ENCODE measurements at regions not wholly inside any gene's neighbourhood (a gene's known extent, or its start where the extent isn't known, plus 50 kb on each side); places are given as distances from the start of the nearest gene placed in this dataset.

DNA sequence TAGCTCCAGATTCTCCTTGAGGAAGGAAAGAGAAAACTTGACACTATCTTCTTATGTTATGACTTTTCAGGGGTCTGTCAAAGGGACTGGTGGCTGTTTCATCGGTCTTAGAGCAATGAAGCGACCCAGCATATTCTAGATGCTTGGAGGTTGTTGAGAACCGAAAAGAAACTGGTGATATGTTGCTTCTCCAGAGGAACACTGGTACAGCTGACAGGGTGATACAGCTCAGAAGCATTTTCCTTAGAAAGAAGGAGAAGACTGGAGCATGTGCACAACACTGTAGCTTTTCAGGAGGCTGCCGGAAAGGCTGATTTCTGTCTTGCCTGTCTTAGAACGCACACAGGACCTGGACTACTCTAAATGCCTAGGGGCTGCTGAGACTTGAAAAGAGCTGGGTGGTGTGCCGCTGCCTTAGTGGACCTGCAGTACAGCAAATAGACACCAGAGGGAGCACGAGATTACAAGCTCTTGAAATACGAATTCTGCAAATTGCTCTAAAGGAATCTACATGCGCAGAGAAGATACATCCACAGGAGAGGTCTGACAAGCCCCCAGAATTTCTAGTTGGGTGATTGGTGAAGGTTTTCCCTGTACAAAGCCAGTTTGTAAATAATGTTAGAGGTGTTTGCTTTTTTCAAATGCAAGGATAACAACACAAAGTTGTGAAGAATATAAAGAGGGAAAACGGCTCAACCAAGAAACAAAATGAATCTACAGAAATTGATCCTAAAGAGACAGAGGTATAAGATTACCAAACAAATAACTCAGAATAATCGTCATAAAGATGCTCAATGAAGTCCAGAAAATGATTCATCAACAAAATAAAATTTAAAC is 223.1 kb upstream of the DMD start:
- TF ChIP-seq POLR2AphosphoS5 (IDR thresholded peaks at IDR 0.05; ENCODE audit: low read depth, low read length), result no peak
- TF ChIP-seq, protein P1, sequence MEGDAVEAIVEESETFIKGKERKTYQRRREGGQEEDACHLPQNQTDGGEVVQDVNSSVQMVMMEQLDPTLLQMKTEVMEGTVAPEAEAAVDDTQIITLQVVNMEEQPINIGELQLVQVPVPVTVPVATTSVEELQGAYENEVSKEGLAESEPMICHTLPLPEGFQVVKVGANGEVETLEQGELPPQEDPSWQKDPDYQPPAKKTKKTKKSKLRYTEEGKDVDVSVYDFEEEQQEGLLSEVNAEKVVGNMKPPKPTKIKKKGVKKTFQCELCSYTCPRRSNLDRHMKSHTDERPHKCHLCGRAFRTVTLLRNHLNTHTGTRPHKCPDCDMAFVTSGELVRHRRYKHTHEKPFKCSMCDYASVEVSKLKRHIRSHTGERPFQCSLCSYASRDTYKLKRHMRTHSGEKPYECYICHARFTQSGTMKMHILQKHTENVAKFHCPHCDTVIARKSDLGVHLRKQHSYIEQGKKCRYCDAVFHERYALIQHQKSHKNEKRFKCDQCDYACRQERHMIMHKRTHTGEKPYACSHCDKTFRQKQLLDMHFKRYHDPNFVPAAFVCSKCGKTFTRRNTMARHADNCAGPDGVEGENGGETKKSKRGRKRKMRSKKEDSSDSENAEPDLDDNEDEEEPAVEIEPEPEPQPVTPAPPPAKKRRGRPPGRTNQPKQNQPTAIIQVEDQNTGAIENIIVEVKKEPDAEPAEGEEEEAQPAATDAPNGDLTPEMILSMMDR (IDR thresholded peaks at IDR 0.05), result peak; percentile 80
- no peak for TF ChIP-seq MEF2A (IDR thresholded peaks at IDR 0.05; ENCODE audit: borderline replicate concordance, low read depth)
- TF ChIP-seq, protein P2, sequence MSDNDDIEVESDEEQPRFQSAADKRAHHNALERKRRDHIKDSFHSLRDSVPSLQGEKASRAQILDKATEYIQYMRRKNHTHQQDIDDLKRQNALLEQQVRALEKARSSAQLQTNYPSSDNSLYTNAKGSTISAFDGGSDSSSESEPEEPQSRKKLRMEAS (IDR thresholded peaks at IDR 0.05; ENCODE audit: low read depth), result no peak
- TF ChIP-seq EP300 (IDR thresholded peaks at IDR 0.05; ENCODE audit: borderline replicate concordance in 1 of 2, low read depth in 1 of 2, low read length in 1 of 2), result no peak
- TF ChIP-seq, protein P3, sequence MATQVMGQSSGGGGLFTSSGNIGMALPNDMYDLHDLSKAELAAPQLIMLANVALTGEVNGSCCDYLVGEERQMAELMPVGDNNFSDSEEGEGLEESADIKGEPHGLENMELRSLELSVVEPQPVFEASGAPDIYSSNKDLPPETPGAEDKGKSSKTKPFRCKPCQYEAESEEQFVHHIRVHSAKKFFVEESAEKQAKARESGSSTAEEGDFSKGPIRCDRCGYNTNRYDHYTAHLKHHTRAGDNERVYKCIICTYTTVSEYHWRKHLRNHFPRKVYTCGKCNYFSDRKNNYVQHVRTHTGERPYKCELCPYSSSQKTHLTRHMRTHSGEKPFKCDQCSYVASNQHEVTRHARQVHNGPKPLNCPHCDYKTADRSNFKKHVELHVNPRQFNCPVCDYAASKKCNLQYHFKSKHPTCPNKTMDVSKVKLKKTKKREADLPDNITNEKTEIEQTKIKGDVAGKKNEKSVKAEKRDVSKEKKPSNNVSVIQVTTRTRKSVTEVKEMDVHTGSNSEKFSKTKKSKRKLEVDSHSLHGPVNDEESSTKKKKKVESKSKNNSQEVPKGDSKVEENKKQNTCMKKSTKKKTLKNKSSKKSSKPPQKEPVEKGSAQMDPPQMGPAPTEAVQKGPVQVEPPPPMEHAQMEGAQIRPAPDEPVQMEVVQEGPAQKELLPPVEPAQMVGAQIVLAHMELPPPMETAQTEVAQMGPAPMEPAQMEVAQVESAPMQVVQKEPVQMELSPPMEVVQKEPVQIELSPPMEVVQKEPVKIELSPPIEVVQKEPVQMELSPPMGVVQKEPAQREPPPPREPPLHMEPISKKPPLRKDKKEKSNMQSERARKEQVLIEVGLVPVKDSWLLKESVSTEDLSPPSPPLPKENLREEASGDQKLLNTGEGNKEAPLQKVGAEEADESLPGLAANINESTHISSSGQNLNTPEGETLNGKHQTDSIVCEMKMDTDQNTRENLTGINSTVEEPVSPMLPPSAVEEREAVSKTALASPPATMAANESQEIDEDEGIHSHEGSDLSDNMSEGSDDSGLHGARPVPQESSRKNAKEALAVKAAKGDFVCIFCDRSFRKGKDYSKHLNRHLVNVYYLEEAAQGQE (IDR thresholded peaks at IDR 0.05; ENCODE audit: low read depth, low read length), result no peak
- no peak for TF ChIP-seq MXI1 (IDR thresholded peaks at IDR 0.05; ENCODE audit: low read depth, low read length)
- TF ChIP-seq FOXJ3 (CRISPR knock-in tag; IDR thresholded peaks at IDR 0.05), result no peak
- TF ChIP-seq EZH2phosphoT487 (IDR thresholded peaks at IDR 0.05; ENCODE audit: borderline replicate concordance, low read depth), result no peak
- TF ChIP-seq JUND (IDR thresholded peaks at IDR 0.05), result no peak

All from SK-N-SH (cell line).